Cerebellar nuclear complex (tissue), 1 donor: ENCODE measurements at regions not wholly inside any gene's neighbourhood (a gene's known extent, or its start where the extent isn't known, plus 50 kb on each side); places are given as distances from the start of the nearest gene placed in this dataset.
"Not testable (repeated sequence)": the region's sequence is repeated elsewhere in the genome, so short reads cannot be mapped to it uniquely, and the experiment has no call there.

Experiments
- DNase-seq, 2 experiments: peaks; one replicate each; lab custom pipeline; 2025; lab: John Stamatoyannopoulos, UW

DNA sequence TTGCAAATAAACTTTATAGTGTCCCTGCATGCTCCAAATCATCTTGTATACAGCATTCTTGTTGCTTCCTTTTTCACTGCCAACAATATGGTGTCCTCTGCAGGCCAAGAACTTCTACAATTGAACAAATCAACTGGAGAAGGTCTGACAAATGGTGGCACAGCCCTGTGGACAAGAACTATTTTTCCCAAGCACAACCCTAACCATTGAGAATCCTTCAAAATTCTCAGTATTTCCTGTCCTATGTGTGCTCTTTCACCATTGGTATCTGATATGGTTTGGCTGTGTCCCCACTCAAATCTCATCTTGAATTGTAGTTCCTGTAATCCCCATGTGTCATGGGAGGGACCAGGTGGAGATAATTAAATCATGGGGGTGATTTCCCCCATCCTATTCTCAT, 865.1 kb upstream of the ACVR2A start:
- DNase-seq, result no peak

DNA sequence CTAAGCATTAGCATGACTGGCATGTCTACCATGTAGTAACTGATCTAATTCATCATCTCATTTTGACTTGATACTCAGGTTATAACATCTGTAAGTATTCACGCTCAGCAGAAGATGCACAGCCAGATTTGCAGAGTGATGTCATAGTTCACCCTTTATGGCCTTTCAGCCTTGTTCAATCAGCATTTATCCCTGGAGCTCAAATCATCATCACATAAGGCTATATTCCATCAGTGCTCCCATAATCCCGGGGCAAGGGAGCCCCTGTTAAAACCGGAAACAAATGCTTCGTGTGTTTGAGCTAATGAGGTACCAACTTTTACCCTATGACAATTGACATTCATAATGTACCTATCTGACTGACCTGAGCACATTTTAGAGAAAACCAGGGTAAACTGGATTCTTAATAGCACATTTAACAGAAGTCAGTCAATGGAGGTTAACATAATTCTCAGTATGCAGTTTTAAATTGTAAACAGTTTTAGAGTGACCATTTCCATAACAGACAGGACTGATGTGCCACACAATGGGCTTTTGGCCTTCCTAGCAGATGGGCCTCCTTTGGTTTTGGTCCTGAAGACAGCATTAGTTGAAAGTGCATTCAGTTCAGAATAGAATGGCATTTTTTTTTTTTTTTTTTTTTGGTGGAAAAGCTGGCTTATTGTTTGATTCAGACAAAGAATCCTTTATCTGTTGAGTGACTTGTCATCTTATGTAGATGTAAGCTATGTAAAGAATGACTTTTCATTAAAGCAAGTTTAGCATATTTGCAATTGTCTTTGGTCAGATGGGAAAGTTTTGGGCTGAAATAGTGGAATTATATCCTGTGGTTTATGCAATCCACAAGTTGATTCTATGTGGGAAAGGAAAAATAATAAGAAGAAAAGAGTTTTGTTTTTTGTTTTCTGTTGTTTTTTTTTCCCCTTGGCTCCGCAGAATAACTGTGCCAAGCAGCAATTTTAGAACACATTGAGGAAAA, 866.0 kb upstream of the ACVR2A start:
- no peak for DNase-seq

DNA sequence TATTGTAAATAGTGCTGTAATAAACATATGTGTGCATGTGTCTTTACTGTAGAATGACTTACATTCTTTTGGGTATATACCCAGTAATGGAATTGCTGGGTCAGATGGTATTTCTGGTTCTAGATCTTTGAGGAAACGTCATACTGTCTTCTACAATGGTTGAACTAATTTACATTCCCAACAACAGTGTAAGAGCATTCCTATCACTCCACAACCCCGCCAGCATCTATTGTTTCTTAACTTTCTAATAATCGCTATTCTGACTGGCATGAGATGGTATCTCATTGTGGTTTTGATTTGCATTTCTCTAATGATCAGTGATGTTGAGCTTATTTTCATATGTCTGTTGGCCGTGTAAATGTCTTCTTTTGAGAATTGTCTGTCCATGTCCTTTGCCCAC, 873.8 kb upstream of the ACVR2A start:
- DNase-seq, result not testable (repeated sequence)

DNA sequence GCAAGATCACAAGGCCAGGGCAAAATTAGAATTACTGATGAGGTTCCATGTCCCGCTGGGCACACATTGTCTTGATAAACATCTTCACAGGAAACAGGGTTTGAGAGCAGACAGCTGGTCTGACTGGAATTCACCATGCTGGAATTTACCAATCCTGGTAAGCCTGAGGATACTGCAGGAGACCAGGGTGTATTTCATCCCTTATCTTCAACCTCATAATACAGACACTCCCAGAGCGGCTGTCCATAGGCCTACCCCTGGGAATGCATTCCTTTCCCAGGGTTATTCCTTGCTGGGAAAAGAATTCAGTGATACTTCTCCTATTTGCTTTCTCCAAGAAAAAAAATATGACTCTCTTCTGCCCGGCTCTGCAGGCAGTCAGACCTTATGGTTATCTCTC, 875.1 kb upstream of the ACVR2A start:
- DNase-seq, result not testable (repeated sequence)

DNA sequence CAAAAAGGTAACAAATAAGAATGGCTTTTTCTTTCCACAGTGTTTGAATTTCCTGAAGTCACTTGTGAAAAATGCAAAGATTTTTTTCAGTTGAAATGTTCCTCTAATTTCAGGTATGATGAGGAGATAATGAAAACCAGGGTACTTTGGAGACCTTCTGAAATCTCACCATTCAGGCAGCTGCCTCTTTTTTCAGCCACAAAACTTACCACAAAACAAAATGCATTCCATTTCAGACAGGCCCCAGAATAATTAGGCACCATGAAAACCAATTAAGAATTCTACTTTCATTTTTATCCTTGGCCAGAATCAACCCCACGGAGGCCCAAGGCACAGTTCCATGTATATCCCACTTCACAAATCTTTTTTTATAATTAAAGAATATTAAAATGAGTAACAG, 880.3 kb upstream of the ACVR2A start:
- no peak for DNase-seq

DNA sequence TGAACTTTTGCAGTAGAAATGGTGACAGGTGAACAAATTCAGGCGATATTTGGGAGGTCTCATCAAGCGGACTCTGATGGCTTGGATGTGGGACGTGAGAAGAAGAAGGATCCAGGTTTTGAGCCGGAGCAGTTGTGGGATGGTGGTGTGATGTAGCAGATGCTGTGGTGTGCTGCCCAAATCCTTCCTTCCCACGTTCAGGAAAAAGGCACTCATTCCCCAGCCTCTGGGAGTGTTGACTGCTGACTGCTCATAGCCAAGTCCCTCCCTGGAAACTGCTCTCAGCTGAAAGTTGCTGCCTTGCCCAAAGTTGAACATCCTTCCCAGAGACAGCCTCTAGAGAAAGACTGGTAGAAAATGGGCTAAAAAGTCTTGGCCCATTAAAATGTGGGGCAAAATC, 890.3 kb upstream of the ACVR2A start:
- DNase-seq, result no peak

DNA sequence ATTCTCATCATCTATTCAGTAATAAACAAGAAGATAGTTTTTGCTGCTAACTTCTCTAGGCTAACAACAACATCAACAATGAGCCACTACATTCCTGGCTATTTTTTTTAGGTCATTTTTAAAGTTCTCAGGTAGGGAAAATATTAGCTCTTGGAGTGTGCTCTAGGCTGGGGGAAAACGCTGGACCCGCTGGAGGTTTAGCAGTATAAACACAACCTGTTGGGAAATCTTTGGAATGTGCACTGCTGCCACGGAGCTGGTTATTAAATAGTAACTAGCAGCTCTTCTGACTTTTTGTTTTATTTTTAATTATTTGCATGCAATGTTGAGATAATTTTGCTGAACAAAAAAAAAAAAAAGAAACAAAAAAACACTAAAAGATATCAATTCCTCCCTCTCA, 892.1 kb upstream of the ACVR2A start:
- no peak for DNase-seq

DNA sequence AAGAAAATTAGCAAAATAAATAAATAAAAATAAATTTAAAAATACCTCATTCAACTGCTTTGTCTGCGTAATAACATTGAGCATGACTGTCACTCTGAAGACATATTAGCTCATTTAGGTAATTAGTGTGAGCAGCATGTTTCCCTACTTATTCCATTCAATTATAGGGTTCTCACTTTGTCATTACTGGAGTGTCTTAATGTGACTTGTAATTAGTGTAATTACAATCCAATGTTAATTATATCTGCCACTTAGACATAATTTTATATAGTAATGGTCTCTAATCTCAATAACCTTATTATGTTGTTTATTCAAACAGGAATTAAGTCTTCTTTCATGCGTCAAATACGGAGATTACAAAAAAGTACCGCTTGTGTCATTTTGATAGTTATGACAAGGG, 893.9 kb upstream of the ACVR2A start:
- no peak for DNase-seq

DNA sequence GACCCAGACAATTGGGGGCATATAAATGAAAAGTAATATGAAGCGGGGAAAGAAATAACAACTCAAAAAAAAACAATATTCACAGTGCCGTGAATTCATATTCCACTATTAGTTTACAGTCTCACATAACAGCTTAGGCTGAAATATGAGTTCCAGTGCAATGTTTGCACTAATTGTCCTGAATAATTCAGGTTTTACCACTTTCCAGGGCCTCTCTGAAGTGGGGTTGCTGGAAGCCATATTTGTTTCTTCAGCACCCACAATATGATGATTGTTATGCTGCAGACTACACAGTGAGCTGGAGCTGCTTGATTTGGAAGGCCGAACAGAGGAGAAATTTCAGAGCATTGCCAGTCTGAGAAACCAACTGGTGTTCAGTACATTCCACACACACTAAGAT, 894.5 kb upstream of the ACVR2A start:
- DNase-seq, result no peak

DNA sequence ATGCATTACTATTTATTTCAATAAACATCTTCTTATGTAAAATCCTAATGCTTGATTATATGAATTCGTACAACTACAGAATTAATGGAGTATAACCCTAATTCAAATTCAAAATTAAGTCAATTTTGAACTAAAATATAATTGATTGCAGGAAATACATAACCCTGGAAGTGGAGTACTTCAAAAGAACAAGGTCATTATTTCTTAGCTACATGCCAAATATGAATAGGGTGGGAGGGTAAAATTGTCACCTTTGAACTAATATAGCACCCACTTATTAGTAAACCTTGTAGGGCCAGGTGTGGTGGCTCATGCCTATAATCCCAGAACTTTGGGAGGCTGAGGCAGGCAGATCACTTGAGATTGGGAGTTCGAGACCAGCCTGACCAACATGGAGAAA, 895.4 kb upstream of the ACVR2A start:
- DNase-seq, result no peak

DNA sequence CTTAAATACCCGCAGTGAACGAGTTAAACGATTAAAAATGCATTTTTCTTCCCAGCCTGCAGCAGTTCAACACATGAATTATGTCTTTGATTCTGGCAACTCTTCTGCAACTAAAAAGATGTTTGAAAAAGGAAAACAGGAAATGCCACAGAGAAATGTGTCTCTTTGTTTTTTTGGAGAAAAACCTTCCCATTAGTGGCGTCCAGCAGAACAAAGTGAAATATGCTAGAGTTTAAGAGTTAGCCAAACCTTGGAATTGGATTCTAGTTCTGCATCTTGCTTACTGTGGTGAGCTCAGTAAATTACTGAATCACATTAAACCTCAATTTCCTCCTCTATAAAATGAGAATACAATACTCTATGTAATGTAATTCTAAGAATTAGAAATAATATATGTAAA, 900.2 kb upstream of the ACVR2A start:
- DNase-seq, result no peak

DNA sequence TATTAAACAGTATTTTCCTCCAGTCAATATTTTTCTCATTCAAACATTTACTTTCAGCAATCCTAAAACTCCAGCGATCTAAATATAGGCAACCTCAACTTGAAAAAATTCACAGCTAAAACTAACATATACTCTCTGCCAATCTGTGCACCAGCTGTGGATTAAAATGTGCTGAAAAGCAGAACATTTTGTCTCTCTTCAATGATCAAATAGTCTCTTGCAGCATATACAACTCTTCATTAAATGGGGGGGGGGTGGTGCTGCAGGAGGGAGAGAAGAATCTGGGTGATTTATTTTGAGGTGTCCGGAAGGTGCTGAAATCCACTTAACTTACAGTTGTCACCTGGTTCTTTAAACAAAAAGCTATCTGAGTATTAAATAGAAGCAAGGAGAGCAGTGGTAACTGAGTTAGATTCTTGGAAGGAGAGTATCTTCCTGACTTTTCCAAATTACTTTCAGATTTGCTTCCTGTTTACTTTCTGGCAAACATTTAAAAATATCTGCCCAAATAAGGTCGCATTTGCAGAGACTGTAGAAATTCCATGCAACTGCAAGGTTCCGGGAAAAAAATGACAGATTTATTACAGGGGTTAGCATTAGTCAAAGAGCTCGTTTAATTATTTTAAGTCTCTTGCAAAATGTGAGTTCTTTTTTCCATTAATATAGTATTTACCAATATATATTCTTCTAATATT, 904.7 kb upstream of the ACVR2A start:
- DNase-seq, result no peak

DNA sequence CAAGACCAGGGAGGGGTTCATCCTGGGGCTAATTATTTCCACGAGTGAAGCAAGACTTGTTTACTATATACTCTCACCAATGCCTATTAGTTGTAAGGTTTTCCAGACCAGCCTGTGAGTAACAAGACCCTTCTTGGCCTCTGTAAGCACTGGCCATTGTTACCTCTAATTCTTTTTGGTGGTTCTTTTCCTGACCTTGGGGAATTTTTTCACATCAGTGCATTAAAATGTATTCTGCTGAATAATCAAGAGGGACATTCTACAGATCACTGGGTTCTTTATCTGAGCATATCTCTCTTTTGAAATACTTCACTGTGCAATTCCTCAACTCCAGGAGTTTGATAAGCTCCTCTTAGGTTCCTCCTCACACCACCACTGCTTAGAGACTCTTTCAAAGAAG, 909.9 kb upstream of the ACVR2A start:
- DNase-seq, result no peak

DNA sequence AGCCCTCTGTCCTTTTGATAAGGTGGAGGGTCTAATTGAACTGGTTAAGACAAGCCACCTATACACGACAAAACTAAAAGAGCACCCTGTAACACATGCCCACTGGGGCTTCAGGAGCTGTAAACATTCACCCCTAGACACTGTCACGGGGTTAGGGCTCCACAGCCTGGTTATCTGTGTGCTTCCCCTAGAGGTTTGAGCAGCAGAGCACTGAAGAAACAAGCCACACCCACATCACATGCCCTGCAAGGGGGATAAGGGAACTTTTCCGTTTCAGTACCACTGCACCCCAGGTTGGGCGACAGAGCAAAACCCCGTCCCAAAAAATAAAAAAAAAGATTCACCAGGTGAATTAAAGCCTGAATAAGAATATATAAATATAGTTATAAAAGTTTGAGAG, 913.7 kb upstream of the ACVR2A start:
- no peak for DNase-seq

DNA sequence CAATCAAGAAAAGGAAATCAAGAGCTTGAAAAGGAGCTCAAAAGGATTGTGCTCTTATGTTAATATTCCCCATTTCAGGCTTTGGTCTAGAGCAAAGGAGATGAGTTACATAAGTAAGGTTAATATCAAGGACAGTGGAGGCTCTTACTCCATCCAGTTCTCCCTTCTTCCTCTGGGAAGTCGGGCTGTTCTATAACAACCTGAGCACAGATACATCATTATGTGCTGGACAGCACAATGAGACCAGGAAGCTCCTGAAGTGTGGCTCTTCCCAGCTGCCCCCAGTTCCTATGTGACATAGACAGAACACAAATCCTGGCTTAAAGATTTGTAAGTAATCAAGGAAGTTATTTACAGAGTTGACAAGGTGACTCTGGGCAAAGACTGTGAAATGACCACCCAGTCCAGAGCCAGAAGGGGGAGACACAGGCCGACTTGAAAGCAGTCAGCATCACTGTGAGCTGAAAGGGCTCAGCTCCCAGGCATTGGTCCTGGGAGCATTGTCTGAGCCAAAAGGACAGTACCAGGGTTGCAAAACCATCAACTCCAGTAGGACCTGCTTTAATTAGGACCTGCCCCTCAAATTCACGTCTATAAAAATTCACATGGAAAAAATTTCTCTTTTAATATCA, 917.6 kb upstream of the ACVR2A start:
- DNase-seq, result no peak

DNA sequence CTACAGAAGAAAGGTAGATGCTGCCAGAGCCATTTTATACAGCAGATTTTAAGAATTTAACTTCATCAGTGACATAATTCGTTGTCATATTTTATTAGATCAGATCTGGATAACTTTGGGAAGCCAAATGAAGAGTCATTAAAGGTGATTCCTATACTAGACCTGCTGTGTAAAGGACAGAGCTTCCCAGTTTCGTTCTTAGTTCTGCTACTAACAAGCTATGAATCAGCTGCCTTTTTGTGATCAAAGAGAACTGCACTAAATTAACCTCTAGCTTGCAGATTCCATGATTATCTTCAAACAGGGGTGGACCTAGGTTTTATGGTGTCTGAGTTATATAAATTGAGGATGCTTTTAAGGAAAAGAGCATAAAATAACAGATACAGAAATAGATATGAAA, 926.5 kb upstream of the ACVR2A start:
- no peak for DNase-seq

DNA sequence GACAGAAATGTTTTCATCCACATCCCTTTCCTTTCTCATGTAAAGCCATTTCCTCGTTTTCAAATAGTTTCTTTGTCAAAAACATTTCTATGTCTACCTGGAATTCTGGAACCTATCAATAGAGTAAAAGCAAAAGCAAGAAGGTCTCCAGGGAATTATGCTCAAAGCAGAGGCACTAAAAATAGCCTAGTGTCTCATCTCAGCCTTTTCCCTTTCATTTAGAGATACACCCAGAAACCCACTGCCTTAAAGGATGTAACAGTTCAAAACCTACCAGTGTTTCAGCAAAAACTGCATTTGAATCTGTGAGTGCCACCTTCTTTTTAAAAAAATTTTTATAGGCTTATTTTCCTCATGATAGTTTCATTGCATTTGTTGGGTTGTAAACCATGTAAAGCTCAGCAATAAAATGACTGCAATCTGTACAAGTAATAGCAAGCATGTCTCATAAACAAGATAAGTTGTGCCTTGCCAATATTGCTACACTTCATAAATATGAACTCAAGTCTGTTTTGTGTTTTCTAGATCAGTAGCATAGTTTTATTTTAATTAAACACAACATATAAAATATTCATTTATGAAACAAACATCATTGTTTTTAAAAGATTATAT, 927.3 kb upstream of the ACVR2A start:
- no peak for DNase-seq

DNA sequence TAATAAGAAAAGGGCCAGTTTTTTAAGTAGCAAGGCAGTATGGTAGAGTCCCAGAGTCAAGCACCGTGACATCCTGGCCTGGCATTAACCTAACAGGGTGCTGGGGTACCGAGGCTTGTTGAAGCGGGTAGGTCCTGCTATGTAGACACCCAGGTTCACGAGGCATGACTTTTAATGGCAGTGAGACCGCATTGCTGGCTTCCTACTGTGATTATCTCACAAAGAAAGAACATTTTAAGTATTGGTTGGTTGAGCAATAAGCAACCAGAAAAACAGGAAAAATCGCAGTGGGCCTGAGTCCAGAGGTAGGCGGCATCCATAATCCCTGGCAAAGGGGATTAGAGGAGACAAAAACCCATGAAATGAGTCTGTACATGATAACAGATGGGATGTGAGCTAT, 927.9 kb upstream of the ACVR2A start:
- no peak for DNase-seq

DNA sequence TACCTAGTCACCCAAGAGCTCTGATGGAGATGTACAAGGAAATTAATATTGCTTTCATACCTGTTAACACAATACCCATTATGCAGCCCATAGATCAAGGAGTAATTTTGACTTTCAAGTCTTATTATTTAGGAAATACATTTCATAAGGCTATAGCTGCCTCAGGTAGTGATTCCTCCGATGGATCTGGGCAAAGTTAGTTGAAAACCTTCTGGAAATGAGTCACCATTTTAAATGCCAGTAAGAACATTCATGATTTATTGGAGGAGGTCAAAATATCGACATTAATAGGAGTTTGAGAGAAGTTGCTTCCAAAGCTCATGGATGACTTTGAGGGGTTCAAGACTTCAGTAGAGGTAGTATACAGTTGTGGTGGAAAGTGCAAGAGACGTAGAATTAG, 931.4 kb upstream of the ACVR2A start:
- no peak for DNase-seq

DNA sequence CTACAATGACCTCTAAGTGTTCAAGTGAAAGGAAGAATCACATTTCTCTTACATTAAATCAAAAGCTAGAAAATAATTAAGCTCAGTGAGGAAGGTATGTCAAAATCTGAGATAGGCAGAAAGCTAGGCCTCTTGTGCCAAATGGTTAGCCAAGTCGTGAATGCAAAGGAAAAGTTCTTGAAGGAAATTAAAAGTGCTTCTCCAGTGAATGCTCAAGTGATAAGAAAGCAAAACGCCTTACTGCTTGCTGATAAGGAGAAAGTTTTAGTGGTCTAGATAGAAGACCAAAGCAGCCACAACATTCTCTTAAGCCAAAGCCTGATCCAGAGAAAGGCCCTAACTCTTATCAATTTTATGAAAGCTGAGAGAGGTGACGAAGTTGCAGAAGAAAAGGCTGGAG, 932.3 kb upstream of the ACVR2A start:
- no peak for DNase-seq

DNA sequence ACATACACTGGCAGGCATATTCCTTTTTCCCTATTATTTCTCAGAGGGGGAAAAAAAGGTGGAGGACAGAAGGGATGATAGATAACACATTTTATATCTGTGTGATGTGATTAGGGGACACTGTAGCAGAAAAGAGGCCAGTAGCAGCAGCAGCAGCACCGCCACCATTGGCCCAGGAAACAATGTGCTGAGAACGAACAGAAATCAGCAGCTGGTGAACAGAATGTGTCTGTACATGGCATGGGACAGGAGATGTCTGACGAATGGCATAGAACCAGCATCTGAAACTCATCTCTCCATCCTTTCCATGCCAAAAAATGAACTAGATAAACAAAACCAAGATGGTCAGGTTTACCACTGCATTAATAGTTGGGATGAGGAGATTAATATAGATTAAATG, 936.1 kb upstream of the ACVR2A start:
- DNase-seq, result no peak

DNA sequence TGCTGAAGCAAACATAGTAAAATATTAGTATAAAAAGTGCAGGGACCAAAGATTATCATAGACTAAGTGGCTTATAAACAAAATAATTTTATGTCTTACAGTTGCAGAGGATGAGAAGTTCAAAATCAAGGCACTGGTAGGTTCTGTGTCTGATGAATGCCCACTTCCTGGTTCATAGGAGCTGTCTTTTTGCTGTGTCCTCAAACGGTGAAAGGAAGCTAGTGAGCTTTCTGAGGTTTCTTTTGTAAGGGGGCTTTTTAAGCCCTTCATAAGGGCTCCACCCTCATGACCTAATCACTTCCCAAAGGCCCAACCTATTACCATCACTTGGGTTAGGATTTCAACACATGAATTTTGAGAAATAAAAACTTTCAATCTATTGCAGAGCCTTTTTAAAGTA, 946.7 kb upstream of the ACVR2A start:
- no peak for DNase-seq

DNA sequence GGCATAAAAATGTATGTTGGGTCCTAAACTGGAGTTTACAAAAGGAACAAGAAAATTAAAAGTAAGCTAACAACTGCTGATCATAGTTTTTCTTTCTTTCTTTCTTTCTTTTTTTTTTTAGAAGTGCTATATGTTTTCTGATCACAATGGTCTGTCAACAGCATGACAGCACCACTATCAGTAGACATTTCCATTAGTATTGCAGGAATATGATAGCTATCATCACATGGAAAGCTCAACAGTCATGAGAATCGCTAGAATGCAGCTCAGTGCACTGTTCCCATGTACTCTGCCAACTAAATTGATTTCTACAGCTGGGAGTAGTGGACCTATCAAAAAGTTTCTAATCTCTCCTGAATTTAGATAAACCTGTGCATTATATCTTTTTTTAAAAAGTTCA, 950.3 kb upstream of the ACVR2A start:
- no peak for DNase-seq
